LNCAP (cell line): ENCODE measurements at regions not wholly inside any gene's neighbourhood (a gene's known extent, or its start where the extent isn't known, plus 50 kb on each side); places are given as distances from the start of the nearest gene placed in this dataset.

Source experiments
- CTCF ChIP-seq: fragments of 450-650 bp; IDR thresholded peaks from 2 replicates; pipeline ENCODE4 v1.5.1; 2017; ENCODE audit warnings: mild to moderate bottlenecking

GRCh38 chr10:10942441-10942840, 75.2 kb upstream of the CELF2 start:
- no peak for TF ChIP-seq CTCF

- TF ChIP-seq CTCF: no peak
Observed at GRCh38 chr10:10946081-10946480, 71.6 kb upstream of the CELF2 start.

- no peak for TF ChIP-seq CTCF
Observed at GRCh38 chr10:10946801-10947200, 70.9 kb upstream of the CELF2 start.

- TF ChIP-seq CTCF: no peak
Observed at GRCh38 chr10:10951675-10952074, 66.0 kb upstream of the CELF2 start.

GRCh38 chr10:10952800-10953199, 64.9 kb upstream of the CELF2 start:
- TF ChIP-seq CTCF: no peak

- TF ChIP-seq CTCF: no peak
Observed at GRCh38 chr10:10956681-10957542, 60.8 kb upstream of the CELF2 start.

GRCh38 chr10:10958041-10958440, 59.6 kb upstream of the CELF2 start:
- no peak for TF ChIP-seq CTCF
